ENCODE measurements at regions not wholly inside any gene's neighbourhood (a gene's known extent, or its start where the extent isn't known, plus 50 kb on each side); places are given as distances from the start of the nearest gene placed in this dataset.
"Not testable (repeated sequence)": the region's sequence is repeated elsewhere in the genome, so short reads cannot be mapped to it uniquely, and the experiment has no call there.

DNA sequence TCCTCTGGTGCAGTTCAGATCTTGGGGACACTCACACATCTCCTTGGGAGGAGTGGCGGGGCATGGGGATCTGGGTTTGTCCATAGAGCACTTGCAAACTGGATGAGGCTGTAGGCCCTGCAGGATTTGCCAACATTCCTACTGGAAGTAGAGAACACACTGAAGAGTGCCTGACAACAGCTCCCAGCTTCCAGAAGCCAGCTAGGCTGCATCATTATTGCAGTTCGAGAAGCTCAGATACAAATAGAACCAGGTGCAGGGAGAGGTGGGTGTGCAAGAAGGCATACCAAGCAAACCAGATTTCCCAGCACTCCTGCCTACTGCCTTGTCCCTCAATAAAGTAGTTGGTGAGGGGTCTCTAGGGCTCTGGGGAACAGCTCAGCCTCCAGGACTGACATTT, 52.5 kb downstream of the RHOB start:
- no peak for DNase-seq

GRCh38 chr2:20501974-20502373, 55.1 kb downstream of the RHOB start:
- DNase-seq = no peak

DNA sequence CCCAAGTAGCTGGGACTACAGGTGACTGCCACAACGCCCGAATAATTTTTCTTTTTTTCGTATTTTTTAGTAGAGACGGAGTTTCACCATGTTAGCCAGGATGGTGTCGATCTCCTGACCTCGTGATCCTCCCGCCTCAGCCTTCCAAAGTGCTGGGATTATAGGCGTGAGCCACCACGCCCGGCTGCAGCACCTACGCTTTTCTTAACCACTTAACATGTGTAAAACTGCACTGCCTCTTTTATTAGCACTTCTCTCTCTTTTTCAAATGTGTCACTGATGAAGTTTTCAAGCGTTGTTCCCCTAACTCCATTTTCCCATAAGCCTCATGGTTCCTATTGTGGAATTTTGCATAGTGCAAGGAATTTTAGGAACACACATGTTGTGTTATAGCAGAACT, 55.6 kb downstream of the RHOB start:
- DNase-seq = not testable (repeated sequence)

- DNase-seq = no peak
Observed at GRCh38 chr2:20504174-20504573, 57.3 kb downstream of the RHOB start.

GRCh38 chr2:20506201-20506685, 59.4 kb downstream of the RHOB start:
- no peak for DNase-seq

DNA sequence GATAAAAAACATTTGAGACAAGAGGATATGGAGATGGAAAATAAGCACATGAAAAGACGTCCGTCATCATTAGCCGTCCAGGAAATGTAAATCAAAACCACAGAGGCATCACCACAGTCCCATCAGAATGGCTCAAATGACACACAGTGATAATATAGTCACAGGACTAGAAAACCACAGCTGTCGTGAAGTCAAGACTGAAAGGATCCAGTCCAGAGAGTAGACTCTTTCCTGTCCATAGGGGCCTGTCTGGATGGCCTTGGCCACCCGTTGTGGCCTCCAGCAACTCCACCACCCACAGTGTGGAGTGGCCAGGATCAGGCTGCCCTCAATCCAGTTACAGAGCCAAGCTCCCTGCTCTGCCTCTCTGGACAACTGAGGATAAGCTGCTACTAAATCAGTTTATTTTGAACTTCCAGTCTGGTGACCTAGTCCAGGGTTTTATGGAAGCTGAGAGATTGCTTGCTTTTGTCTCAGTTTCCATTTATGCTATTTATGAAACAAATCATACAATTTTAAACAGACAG, 60.4 kb downstream of the RHOB start:
- peak; percentile 67 for DNase-seq

DNA sequence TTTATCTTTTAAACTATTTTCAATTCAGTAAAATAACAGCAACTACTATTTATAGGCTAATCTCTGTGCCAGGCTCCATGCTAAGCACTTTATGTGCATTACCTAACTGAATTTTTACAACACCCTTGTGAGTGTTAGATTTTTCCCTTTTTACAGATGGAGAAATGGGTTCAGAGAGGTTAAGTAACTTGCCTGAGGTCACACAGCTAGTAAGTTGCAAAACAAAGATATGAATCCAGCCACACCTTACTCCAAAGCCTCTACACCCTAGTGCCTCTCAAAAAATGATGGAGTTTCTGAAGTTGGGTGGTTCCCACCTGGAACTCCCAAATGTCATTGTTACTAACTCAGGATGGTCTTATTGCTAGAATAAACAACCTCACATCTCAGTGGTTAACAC, 60.8 kb downstream of the RHOB start:
- DNase-seq = no peak

GRCh38 chr2:20509301-20509769, 62.5 kb downstream of the RHOB start:
- DNase-seq = no peak

- DNase-seq = no peak
Observed at GRCh38 chr2:20509770-20510490, 63.1 kb downstream of the RHOB start.

- no peak for DNase-seq
Observed at GRCh38 chr2:20511130-20511529, 64.3 kb downstream of the RHOB start.

- no peak for DNase-seq
Observed at GRCh38 chr2:20512061-20512605, 65.3 kb downstream of the RHOB start.

DNA sequence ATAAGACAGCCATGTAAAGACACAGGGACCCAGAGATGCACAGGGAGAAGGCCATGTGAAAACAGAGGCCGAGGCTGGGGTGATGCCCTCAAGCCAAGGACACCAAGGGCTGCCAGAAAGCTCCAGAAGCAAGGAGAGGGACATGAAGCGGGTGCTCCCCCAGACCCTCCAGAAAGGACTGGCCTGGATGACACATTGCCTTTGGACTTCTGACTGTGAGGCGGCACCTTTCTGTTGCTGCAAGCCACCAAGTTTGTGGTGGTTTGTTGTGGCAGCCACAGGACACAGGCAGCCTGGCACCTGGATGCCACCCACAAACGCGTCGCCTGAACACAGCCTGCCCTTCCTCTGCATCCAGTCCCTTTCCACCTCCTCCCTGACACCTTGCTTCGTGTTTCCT, 67.1 kb downstream of the RHOB start:
- no peak for DNase-seq

DNA sequence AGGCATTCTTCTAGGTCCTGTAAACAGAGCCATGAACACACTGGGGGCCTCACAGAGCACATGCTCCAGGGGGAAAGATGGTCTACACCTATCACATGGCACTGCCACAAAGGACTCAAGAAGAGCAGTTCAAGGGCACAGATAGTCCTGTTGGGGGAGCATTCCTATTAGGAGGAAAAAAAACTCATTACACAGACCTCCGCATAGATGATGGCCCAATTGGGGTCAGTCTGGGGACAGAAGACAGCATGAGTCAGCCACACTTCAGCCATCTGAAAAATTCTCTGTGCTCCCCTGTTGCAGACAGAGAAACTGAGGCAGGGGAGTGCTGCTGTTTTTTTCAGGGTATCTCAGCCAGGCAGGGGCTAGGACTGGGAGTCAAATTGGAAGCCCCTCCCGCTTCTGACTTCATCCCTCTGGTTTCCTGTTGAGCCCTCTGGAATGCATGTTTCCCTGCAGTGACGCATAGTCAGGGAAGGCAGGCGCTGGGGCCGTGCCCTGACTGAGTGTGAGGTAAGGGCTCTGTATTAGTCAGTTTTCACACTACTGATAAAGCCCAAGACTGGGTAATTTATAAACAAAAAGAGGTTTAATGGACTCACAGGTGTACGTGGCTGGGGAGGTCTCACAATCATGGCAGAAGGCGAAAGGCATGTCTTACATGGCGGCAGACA, 67.9 kb downstream of the RHOB start:
- no peak for DNase-seq

DNA sequence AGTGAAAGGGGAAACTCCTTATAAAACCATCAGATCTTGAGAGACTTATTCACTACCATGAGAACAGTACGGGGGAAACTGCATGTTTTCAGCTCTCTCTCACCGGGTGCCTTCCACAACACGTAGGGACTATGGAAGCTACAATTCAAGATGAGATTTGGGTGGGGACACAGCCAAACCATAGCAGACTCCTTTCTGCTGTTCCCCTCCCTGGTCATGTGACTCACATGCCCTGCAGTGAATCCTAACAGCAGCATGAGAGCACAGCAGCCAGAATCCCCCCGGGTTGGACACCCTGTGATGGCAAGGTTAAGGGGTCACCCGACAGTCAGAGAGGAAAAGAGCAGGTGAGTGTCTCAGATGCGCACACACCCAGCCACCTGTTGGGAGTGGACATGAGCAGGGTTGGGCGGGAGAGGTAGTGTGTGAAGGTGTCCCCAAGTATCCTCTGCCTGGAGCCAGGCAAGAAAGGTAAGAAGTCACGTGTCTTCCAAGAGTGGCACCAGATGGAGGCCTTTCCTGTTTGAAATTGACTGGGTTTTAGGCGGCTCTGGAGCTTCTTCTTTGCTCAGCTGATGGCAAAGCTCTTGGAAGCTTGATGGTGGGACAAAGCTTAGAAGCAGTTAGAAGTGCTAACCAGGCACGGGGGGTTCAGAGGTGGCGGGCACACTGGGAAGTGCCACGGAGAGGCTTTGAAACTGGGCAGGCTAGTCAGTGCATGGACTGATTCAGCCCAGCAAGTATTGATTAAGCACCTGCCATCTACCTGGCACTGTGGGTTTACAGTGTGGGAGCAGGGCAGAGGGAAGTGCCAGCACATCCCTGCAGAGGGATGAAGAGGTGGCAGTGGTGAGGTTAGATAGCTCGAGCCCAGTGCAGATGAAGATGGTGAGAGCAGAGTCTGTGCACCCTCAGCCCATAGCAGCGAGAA, 68.7 kb downstream of the RHOB start:
- no peak for DNase-seq

DNA sequence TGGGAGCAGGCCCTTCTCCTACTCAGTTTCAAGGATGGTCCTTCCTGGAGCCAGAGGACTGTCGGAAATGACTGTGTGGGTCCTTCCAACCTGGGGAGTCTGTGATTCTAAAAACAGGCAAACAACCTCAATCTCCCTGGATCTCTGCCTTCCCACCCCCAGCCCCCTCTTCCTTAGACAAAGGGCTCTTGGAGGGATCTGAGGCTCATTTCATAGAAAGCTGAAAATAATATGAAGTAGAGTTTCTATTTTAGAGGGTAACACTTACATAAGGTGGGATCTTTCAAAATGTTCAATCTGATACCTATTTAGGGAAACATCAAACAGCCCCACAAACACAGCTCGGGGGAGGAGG, 69.4 kb downstream of the RHOB start:
- no peak for DNase-seq

- DNase-seq = peak; percentile 61
Observed at GRCh38 chr2:20516646-20517341, 69.9 kb downstream of the RHOB start.

- no peak for DNase-seq
Observed at GRCh38 chr2:20519309-20519708, 72.4 kb downstream of the RHOB start.

GRCh38 chr2:20520128-20520527, 73.3 kb downstream of the RHOB start:
- DNase-seq = no peak

DNA sequence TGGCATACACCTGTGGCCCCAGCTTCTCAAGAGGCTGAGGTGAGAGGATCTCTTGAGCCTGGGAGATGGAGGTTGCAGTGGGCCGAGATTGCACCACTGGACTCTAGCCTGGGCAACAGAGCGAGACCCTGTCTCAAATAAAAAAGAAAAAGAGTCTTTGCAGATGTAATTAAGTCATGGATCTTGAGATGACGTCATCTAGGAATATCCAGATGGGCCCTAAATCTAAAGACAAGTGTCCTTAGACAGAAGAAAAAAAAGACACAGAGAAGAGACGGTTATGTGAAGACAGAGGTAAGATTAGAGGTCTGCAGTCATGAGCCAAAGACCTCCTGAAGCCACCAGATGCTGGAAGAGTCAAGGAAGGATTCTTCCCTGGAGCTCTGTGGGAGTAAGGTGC, 74.3 kb downstream of the RHOB start:
- DNase-seq = no peak

DNA sequence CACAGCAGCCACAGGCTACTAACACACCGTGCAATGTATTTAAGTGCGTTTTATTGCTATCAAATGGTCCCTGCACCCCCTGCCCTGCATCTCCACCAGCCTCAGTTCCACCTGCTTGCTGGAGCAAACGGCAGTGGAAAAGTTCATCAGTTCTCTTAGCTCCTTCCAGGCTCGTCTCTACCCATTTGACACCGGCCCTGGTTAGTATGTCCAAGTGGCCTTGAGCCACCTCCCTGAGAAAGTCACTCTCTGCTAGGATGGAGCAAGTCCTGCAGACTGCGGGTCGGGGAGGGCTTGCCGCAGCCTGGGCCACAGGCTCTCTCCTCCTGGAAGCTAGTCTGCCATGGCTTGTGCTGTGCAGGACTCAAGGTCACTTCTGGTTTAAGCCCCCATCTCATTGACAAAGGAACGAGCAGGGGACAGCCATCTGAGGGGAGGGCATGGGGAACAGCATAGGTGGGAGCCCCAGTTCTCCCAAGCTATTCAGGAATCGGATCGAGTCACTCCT, 74.9 kb downstream of the RHOB start:
- DNase-seq = no peak

DNA sequence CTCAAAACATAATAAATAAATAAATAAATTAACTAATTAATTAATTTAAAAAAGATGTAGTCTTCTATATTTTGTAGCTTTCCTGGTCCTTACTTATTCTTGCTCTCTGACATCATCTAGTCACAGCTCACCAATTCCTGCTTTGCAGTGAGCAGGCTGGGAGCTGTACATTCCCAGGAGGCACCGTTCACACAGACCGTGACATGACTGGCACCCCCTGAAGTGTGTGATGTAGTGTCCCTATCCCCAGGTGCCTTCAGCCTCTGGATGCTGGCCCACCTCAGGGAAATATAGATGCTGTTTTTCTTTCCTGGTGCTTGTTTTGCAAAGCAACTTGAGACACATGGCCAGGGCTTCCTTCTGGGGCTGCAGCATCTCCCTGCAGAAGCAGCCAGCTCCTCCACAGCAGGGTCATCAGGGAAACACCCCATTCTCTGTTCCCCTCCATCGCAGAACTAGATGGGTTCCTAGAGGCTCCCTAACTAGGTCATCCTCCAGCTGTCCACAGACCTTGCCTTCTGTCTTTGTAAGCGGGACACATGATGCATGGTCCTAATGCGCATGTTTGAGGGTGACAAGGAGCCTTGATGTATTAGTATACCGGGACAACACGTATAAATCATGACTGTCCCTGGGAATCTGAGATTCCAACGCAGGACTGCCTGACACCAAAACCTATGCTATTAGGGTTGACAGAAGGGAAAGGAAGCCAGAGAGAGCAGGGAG, 76.4 kb downstream of the RHOB start:
- DNase-seq = no peak

Measured in activated CD4-positive, alpha-beta T cell treated with anti-CD3 and anti-CD28 coated beads, Interleukin-2, amount 50 U/mL, for 16 hours (primary cell).